SK-N-SH (cell line): ENCODE measurements at regions not wholly inside any gene's neighbourhood (a gene's known extent, or its start where the extent isn't known, plus 50 kb on each side); places are given as distances from the start of the nearest gene placed in this dataset.

Experiments used
- CTCF ChIP-seq: fragments of 200-600 bp; sonication (generic); IDR thresholded peaks from 2 replicates; pipeline ENCODE4 v1.6.1; 2017; ENCODE audit warnings: antibody characterized with exemption, mild to moderate bottlenecking, moderate library complexity
- POLR2AphosphoS5 ChIP-seq: IDR thresholded peaks from 2 replicates; pipeline ENCODE4 v1.6.1; 2012; ENCODE audit warnings: low read depth, low read length
- RFX5 ChIP-seq: IDR thresholded peaks from 2 replicates; pipeline ENCODE4 v1.6.1; 2012; ENCODE audit warnings: mild to moderate bottlenecking, improper control_type of control experiment, low read length
- RXRA ChIP-seq: IDR thresholded peaks from 2 replicates; pipeline ENCODE4 v1.4.0; 2012; ENCODE audit warnings: low read depth, mild to moderate bottlenecking, borderline replicate concordance

GRCh38 chr12:114478865-114479264, 72.9 kb upstream of the TBX5 start:
- TF ChIP-seq POLR2AphosphoS5 (no peak), CTCF (no peak), RXRA (no peak), RFX5 (no peak)
